GM12864 (cell line): ENCODE measurements at regions not wholly inside any gene's neighbourhood (a gene's known extent, or its start where the extent isn't known, plus 50 kb on each side); places are given as distances from the start of the nearest gene placed in this dataset.

Experiments
- DNase-seq: peaks from one replicate; pipeline ENCODE4 v3.0.0-alpha.2; 2011; ENCODE audit warnings: low read depth
- H3K4me3 ChIP-seq: 2 replicates; pipeline ENCODE4 v1.5.1; 2011; ENCODE audit warnings: mild to moderate bottlenecking, low read depth, low read length, control low read depth
- TF ChIP-seq, protein P1 (sequence below): IDR thresholded peaks from 2 replicates; pipeline ENCODE4 v1.5.1; 2011; ENCODE audit warnings: low read depth, mild to moderate bottlenecking, moderate library complexity, low read length, control low read depth, inconsistent platforms; ENCODE audit errors: missing control alignments

DNA sequence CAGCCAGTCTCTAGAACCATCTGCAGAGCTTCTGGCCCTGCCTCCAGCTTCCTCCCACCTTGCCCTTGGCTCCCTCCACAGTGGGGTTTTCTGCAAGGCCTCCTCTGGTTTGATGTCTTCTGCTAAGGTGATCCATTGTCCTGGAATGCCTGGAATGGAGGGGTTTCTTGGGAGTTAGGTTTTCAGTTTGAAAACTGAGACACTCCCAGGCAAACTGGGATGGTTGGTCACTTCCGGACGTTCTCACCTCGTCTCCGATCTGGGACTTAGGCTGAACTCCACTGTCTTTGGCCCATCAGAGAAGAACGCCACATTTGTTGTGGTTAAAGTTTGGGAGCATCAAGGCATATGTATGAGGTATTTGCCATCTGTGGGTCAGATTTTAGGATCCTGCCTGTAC lies 77.4 kb upstream of the KLHL25 start:
- no peak overlapping the region for H3K4me3 ChIP-seq
- TF ChIP-seq, protein P1, sequence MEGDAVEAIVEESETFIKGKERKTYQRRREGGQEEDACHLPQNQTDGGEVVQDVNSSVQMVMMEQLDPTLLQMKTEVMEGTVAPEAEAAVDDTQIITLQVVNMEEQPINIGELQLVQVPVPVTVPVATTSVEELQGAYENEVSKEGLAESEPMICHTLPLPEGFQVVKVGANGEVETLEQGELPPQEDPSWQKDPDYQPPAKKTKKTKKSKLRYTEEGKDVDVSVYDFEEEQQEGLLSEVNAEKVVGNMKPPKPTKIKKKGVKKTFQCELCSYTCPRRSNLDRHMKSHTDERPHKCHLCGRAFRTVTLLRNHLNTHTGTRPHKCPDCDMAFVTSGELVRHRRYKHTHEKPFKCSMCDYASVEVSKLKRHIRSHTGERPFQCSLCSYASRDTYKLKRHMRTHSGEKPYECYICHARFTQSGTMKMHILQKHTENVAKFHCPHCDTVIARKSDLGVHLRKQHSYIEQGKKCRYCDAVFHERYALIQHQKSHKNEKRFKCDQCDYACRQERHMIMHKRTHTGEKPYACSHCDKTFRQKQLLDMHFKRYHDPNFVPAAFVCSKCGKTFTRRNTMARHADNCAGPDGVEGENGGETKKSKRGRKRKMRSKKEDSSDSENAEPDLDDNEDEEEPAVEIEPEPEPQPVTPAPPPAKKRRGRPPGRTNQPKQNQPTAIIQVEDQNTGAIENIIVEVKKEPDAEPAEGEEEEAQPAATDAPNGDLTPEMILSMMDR, result no peak
- no peak for DNase-seq

GRCh38 chr15:85874236-85874635 lies 79.5 kb upstream of the KLHL25 start:
- no peak overlapping the region for H3K4me3 ChIP-seq
- no peak for DNase-seq
- TF ChIP-seq, protein P1, result no peak

GRCh38 chr15:85875756-85876155 lies 81.0 kb upstream of the KLHL25 start:
- DNase-seq, result no peak
- no peak overlapping the region for H3K4me3 ChIP-seq
- TF ChIP-seq, protein P1, result no peak

GRCh38 chr15:85878828-85879225 lies 84.1 kb upstream of the KLHL25 start:
- DNase-seq, result no peak
- no peak overlapping the region for H3K4me3 ChIP-seq
- TF ChIP-seq, protein P1, result no peak

DNA sequence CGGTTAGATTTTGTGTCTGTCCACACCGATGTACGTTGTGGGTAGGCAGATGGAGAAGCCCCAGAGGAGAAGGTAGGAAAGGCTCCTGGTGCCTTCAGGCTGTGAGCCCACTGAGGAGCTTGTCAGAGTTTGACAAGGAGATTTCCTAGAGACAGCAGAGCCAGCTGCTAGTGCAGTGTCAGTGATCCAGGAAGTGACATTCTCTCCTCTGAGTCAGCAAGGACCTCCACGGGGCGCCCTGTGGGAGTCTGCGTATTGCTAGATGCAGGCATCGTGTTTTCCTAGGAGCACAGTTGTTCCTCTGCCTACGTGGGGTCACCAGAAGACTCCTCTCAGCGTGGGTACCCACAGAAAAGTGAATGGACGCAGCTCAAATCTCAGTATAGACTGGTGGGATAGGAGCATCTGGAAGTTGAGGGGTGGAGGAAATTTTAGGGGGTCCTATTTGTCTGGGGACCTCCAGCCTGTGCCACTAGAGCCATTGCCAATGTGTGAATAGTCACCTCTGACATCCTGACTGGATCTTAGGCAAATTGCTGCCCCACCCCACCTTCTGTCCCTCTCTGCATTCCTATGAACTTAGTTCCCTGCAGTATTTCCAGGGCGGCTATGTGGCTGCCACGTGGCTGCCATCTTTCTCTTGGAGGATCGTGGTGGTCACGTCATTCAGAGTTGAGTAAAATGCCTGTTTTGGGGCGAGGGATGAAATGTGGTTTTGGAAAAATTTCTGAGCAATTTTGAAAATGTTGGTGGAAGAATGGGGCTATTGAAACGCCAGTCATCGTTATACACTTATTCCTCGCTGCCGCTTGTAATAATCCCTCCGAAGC lies 84.8 kb upstream of the KLHL25 start:
- no peak overlapping the region for H3K4me3 ChIP-seq
- DNase-seq, result no peak
- TF ChIP-seq, protein P1, result no peak

GRCh38 chr15:85880501-85881190 lies 85.9 kb upstream of the KLHL25 start:
- TF ChIP-seq, protein P1, result no peak
- no peak for DNase-seq
- no peak overlapping the region for H3K4me3 ChIP-seq
